OCI-LY3 (cell line): ENCODE measurements at regions not wholly inside any gene's neighbourhood (a gene's known extent, or its start where the extent isn't known, plus 50 kb on each side); places are given as distances from the start of the nearest gene placed in this dataset.

ENCODE experiments used
- CTCF ChIP-seq: fragments of 200-600, 300-600 bp; sonication (generic); IDR thresholded peaks from 2 replicates; pipeline ENCODE4 v1.5.1; 2014; ENCODE audit warnings: antibody characterized with exemption, low read length, low read depth
- EZH2phosphoT487 ChIP-seq: fragments of 200-600 bp; shearing (Covaris generic); IDR thresholded peaks from 2 replicates; pipeline ENCODE4 v1.6.1; 2018; ENCODE audit warnings: antibody characterized with exemption, mixed run types, low read depth

GRCh38 chr6:139847457-139847813 is 473.0 kb upstream of the CITED2 start:
- TF ChIP-seq CTCF: no peak
- no peak for TF ChIP-seq EZH2phosphoT487
